ENCODE measurements at regions not wholly inside any gene's neighbourhood (a gene's known extent, or its start where the extent isn't known, plus 50 kb on each side); places are given as distances from the start of the nearest gene placed in this dataset.

DNA sequence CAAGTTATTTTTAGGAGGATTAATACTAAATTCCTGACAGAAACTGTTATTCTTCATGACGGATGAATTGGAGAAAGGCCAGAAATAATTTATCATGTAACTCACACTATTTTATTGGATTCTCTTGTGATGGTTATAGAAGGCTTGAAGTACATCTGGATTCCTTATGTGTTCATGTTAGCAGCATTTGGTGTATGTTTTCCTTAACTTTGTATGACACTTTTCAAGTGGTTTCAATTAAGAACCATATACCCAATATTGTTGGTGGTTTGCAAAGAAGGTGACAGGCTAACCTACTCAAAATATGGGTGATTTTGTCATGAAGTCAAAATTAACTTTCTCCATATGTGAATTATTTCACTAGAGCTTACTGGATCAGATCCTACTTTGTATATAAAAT is 532.2 kb upstream of the CNTNAP2 start:
- no peaks in the 10 kb centered on the region for H3K27me3 ChIP-seq (ENCODE audit: control insufficient read depth in 3 of 3, insufficient read depth in 3 of 3, low read length in 2 of 3)
- H3K9me3 ChIP-seq (ENCODE audit: control insufficient read depth in 4 of 4, insufficient read depth in 3 of 4, low read length in 3 of 4), result peaks cover 0 to 2% (median 0%) of the 10 kb centered on the region in 4 donors
- ATAC-seq (ENCODE audit: insufficient read depth, low FRiP score) (no peak), DNase-seq (no peak)
- TF ChIP-seq, protein P1, sequence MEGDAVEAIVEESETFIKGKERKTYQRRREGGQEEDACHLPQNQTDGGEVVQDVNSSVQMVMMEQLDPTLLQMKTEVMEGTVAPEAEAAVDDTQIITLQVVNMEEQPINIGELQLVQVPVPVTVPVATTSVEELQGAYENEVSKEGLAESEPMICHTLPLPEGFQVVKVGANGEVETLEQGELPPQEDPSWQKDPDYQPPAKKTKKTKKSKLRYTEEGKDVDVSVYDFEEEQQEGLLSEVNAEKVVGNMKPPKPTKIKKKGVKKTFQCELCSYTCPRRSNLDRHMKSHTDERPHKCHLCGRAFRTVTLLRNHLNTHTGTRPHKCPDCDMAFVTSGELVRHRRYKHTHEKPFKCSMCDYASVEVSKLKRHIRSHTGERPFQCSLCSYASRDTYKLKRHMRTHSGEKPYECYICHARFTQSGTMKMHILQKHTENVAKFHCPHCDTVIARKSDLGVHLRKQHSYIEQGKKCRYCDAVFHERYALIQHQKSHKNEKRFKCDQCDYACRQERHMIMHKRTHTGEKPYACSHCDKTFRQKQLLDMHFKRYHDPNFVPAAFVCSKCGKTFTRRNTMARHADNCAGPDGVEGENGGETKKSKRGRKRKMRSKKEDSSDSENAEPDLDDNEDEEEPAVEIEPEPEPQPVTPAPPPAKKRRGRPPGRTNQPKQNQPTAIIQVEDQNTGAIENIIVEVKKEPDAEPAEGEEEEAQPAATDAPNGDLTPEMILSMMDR (IDR thresholded peaks at IDR 0.05; ENCODE audit: control extremely low read depth, extremely low read depth), result no peak
- no peak overlapping the region for H3K27ac ChIP-seq (ENCODE audit: low read depth in 1 of 2, low read length in 1 of 2)
- H3K9ac ChIP-seq (ENCODE audit: insufficient read depth in 1 of 2, low read length in 2 of 2), result no peak overlapping the region
- no peak overlapping the region for H3K4me3 ChIP-seq
- no peaks in the 10 kb centered on the region for H3K4me1 ChIP-seq (ENCODE audit: control insufficient read depth in 5 of 5, insufficient read depth in 5 of 5, low read length in 5 of 5)
- WGBS, 2 donors, result 90 to 91% methylated on average over 1 of the region's 1 CpG
- no peaks in the 10 kb centered on the region for H3K36me3 ChIP-seq (ENCODE audit: control insufficient read depth in 4 of 4, insufficient read depth in 4 of 4, low read length in 4 of 4)

DNA sequence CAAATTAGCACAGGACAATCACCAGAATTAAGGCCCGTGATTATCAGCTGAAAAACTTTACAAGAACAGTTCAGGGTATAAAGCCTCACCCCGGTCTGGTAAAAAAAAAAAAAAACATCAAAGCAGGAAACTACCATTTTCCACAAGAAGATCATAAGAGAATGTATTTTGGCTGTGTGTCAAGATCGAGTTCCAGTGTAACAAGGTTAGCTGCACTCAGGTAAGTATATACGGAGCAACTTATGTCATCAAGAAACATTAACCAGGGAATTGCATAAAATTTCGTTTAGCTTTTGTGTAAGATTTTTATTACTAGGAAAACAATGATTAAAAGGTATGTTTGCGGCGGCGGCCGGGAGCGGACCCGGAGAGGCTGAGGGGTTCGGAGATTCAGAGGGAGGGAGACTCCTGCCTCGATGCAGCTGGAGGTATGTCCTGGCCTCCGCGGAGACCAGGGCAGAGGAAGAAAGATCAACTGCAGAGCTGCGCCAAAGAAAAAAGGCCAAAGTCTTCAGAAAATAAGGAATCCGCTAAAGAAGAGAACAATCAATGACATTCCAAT is 533.8 kb upstream of the CNTNAP2 start:
- Histone ChIP-seq H3K27ac (ENCODE audit: low read depth in 1 of 2, low read length in 1 of 2) (no peak overlapping the region), H3K36me3 (ENCODE audit: control insufficient read depth in 4 of 4, insufficient read depth in 4 of 4, low read length in 4 of 4) (no peaks in the 10 kb centered on the region), H3K4me3 (no peak overlapping the region), H3K4me1 (ENCODE audit: control insufficient read depth in 5 of 5, insufficient read depth in 5 of 5, low read length in 5 of 5) (no peaks in the 10 kb centered on the region), H3K9me3 (ENCODE audit: control insufficient read depth in 4 of 4, insufficient read depth in 3 of 4, low read length in 3 of 4) (peaks cover 0 to 2% (median 0%) of the 10 kb centered on the region in 4 donors), H3K27me3 (ENCODE audit: control insufficient read depth in 3 of 3, insufficient read depth in 3 of 3, low read length in 2 of 3) (no peaks in the 10 kb centered on the region), H3K9ac (ENCODE audit: insufficient read depth in 1 of 2, low read length in 2 of 2) (no peak overlapping the region)
- 84 to 90% methylated on average over 17 of the region's 17 CpGs for WGBS, 2 donors
- ATAC-seq (ENCODE audit: insufficient read depth, low FRiP score), result no peak
- TF ChIP-seq, protein P1 (IDR thresholded peaks at IDR 0.05; ENCODE audit: control extremely low read depth, extremely low read depth), result no peak
- DNase-seq, result peak in 1 of 3 donors; percentile 10

DNA sequence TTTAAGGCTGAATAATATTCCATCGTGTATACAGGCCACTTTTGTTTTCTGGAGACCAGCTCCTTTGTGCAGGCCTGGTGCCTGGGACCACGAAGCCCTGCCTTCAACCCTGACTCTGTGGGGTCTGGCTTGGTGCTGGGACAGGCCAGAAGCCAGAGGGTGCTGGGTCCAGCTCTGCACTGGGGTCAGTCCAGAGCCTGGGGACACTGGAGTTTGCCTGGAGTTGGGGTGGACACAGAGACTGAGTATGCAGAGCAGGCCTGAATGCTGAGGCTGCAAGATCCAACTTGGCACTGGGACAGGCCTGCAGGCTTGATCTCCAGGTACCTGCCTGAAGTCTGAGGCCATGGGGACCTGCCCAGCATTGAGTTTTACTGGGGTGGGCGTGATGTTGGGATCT is 558.8 kb upstream of the CNTNAP2 start:
- Histone ChIP-seq H3K27me3 (ENCODE audit: control insufficient read depth in 3 of 3, insufficient read depth in 3 of 3, low read length in 2 of 3) (no peaks in the 10 kb centered on the region), H3K9me3 (ENCODE audit: control insufficient read depth in 4 of 4, insufficient read depth in 3 of 4, low read length in 3 of 4) (no peaks in the 10 kb centered on the region), H3K9ac (ENCODE audit: insufficient read depth in 1 of 2, low read length in 2 of 2) (no peak overlapping the region), H3K27ac (ENCODE audit: low read depth in 1 of 2, low read length in 1 of 2) (no peak overlapping the region), H3K4me3 (no peak overlapping the region), H3K4me1 (ENCODE audit: control insufficient read depth in 5 of 5, insufficient read depth in 5 of 5, low read length in 5 of 5) (no peaks in the 10 kb centered on the region), H3K36me3 (ENCODE audit: control insufficient read depth in 4 of 4, insufficient read depth in 4 of 4, low read length in 4 of 4) (no peaks in the 10 kb centered on the region)
- TF ChIP-seq, protein P1 (IDR thresholded peaks at IDR 0.05; ENCODE audit: control extremely low read depth, extremely low read depth), result no peak
- WGBS, 2 donors, result 66 to 78% methylated on average over 3 of the region's 3 CpGs
- DNase-seq, result no peak
- ATAC-seq (ENCODE audit: insufficient read depth, low FRiP score), result no peak

GRCh38 chr7:145543242-145543641 is 573.4 kb upstream of the CNTNAP2 start:
- no peak overlapping the region for H3K9ac ChIP-seq (ENCODE audit: insufficient read depth in 1 of 2, low read length in 2 of 2)
- no peak overlapping the region for H3K4me3 ChIP-seq
- ATAC-seq (ENCODE audit: insufficient read depth, low FRiP score) (no peak), DNase-seq (no peak)
- TF ChIP-seq, protein P1 (IDR thresholded peaks at IDR 0.05; ENCODE audit: control extremely low read depth, extremely low read depth), result no peak
- H3K4me1 ChIP-seq (ENCODE audit: control insufficient read depth in 5 of 5, insufficient read depth in 5 of 5, low read length in 5 of 5), result no peaks in the 10 kb centered on the region
- H3K27ac ChIP-seq (ENCODE audit: low read depth in 1 of 2, low read length in 1 of 2), result no peak overlapping the region
- no peaks in the 10 kb centered on the region for H3K9me3 ChIP-seq (ENCODE audit: control insufficient read depth in 4 of 4, insufficient read depth in 3 of 4, low read length in 3 of 4)
- no peaks in the 10 kb centered on the region for H3K36me3 ChIP-seq (ENCODE audit: control insufficient read depth in 4 of 4, insufficient read depth in 4 of 4, low read length in 4 of 4)
- WGBS, 2 donors, result 44 to 51% methylated on average over 2 of the region's 2 CpGs
- H3K27me3 ChIP-seq (ENCODE audit: control insufficient read depth in 3 of 3, insufficient read depth in 3 of 3, low read length in 2 of 3), result no peaks in the 10 kb centered on the region

All from lung (tissue), 11 donors.